A549 (cell line): ENCODE measurements at regions not wholly inside any gene's neighbourhood (a gene's known extent, or its start where the extent isn't known, plus 50 kb on each side); places are given as distances from the start of the nearest gene placed in this dataset.

Source experiments
- BHLHE40 ChIP-seq: IDR thresholded peaks from 2 replicates; pipeline ENCODE4 v1.6.1; 2012; ENCODE audit warnings: low read depth, low read length, inconsistent platforms
- CBX8 ChIP-seq: fragments of 200-600 bp; sonication (generic); IDR thresholded peaks from 2 replicates; pipeline ENCODE4 v1.6.1; 2016
- CHD2 ChIP-seq: fragments of 150-350 bp; IDR thresholded peaks from 2 replicates; pipeline ENCODE4 v1.6.1; 2014; ENCODE audit warnings: low read length; ENCODE audit not compliant: partially characterized antibody
- EP300 ChIP-seq, 2 experiments: fragments of >200 bp; sonication (Bioruptor Twin); formaldehyde crosslinking; IDR thresholded peaks; 2 replicates in 1 of 2; 3 replicates in 1 of 2; pipeline ENCODE4 v1.6.1; 2016 to 2017
- ESRRA ChIP-seq: fragments of 150-350 bp; IDR thresholded peaks from 2 replicates; pipeline ENCODE4 v1.6.1; 2014; ENCODE audit warnings: mild to moderate bottlenecking, low read length, borderline replicate concordance
- HDAC2 ChIP-seq: fragments of 200-600 bp; sonication (generic); IDR thresholded peaks from 2 replicates; pipeline ENCODE4 v1.6.1; 2016
- HOXA7 ChIP-seq: fragments of 250-450 bp; sonication (Bioruptor Pico); IDR thresholded peaks from 2 replicates; pipeline ENCODE4 v1.5.0; 2020; ENCODE audit warnings: mild to moderate bottlenecking, moderate library complexity
- POLR2A ChIP-seq: IDR thresholded peaks from 2 replicates; pipeline ENCODE4 v1.6.1; 2012; ENCODE audit warnings: mild to moderate bottlenecking, low read length
- RAD21 ChIP-seq, 2 experiments: fragments of >200 bp in 1 of 2; sonication (Bioruptor Twin) in 1 of 2; formaldehyde crosslinking in 1 of 2; IDR thresholded peaks in 1 of 2; conservative IDR thresholded peaks in 1 of 2; 2 replicates in 1 of 2; 3 replicates in 1 of 2; pipeline ENCODE4 v1.6.1; 2012 to 2018; ENCODE audit warnings: inconsistent platforms in 1 of 2
- SMC3 ChIP-seq: fragments of >200 bp; sonication (Bioruptor Twin); formaldehyde crosslinking; IDR thresholded peaks from 3 replicates; pipeline ENCODE4 v1.6.1; 2018; ENCODE audit warnings: inconsistent platforms
- TF ChIP-seq, protein P1 (sequence below): fragments of 200-600 bp; sonication (generic); IDR thresholded peaks from 2 replicates; pipeline ENCODE4 v1.6.1; 2016; ENCODE audit warnings: antibody characterized with exemption, mild to moderate bottlenecking, moderate library complexity
- TF ChIP-seq, protein P2 (sequence below): fragments of >200 bp; sonication (Bioruptor Twin); formaldehyde crosslinking; IDR thresholded peaks from 3 replicates; pipeline ENCODE4 v1.5.1; 2016
- TF ChIP-seq, protein P3 (sequence below): fragments of 450-650 bp; IDR thresholded peaks from 2 replicates; pipeline ENCODE4 v1.6.1; 2014; ENCODE audit warnings: antibody characterized with exemption

DNA sequence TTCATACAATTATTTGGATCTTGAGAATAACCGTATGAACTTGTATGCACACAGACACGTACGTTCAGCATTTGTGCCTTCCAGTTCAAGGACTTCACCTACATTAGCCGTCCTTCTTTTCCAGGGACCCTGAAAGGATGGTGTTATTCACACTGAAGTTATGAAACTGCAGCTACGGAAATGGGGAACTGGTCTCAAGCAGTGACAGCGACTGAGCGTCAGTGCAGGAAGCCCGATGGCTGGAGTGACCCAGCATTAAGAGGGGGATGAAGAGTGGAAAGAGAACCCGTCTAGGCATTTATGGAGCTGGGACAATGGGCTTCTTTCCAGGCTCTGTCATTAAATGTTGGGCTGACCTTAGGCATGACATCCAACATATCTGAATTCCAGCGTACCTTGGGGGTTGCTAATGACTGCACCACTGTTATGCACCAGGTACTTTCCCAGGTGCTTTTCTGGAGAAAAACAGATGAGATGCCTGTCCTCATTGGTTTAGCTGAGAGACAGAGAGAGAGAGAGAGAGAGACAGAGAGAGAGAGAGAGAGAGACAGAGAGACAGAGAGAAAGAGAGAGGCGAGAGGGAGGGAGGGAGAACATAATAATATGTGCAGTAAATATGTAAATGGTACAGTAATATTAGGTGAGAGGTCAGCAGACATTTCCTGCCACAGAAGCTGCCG lies 204.7 kb upstream of the EXOC2 start:
- TF ChIP-seq, protein P1, sequence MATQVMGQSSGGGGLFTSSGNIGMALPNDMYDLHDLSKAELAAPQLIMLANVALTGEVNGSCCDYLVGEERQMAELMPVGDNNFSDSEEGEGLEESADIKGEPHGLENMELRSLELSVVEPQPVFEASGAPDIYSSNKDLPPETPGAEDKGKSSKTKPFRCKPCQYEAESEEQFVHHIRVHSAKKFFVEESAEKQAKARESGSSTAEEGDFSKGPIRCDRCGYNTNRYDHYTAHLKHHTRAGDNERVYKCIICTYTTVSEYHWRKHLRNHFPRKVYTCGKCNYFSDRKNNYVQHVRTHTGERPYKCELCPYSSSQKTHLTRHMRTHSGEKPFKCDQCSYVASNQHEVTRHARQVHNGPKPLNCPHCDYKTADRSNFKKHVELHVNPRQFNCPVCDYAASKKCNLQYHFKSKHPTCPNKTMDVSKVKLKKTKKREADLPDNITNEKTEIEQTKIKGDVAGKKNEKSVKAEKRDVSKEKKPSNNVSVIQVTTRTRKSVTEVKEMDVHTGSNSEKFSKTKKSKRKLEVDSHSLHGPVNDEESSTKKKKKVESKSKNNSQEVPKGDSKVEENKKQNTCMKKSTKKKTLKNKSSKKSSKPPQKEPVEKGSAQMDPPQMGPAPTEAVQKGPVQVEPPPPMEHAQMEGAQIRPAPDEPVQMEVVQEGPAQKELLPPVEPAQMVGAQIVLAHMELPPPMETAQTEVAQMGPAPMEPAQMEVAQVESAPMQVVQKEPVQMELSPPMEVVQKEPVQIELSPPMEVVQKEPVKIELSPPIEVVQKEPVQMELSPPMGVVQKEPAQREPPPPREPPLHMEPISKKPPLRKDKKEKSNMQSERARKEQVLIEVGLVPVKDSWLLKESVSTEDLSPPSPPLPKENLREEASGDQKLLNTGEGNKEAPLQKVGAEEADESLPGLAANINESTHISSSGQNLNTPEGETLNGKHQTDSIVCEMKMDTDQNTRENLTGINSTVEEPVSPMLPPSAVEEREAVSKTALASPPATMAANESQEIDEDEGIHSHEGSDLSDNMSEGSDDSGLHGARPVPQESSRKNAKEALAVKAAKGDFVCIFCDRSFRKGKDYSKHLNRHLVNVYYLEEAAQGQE: no peak
- TF ChIP-seq, protein P2, sequence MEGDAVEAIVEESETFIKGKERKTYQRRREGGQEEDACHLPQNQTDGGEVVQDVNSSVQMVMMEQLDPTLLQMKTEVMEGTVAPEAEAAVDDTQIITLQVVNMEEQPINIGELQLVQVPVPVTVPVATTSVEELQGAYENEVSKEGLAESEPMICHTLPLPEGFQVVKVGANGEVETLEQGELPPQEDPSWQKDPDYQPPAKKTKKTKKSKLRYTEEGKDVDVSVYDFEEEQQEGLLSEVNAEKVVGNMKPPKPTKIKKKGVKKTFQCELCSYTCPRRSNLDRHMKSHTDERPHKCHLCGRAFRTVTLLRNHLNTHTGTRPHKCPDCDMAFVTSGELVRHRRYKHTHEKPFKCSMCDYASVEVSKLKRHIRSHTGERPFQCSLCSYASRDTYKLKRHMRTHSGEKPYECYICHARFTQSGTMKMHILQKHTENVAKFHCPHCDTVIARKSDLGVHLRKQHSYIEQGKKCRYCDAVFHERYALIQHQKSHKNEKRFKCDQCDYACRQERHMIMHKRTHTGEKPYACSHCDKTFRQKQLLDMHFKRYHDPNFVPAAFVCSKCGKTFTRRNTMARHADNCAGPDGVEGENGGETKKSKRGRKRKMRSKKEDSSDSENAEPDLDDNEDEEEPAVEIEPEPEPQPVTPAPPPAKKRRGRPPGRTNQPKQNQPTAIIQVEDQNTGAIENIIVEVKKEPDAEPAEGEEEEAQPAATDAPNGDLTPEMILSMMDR: no peak
- TF ChIP-seq POLR2A (no peak), RAD21 (conservative IDR thresholded peaks at IDR 0.05 in 1 of 2, IDR thresholded peaks at IDR 0.05 in 1 of 2) (no peak), ESRRA (no peak), EP300 (IDR thresholded peaks at IDR 0.05) (no peak), CHD2 (no peak), HDAC2 (no peak), SMC3 (no peak), HOXA7 (CRISPR knock-in tag) (no peak), BHLHE40 (no peak), CBX8 (no peak)
- TF ChIP-seq, protein P3, sequence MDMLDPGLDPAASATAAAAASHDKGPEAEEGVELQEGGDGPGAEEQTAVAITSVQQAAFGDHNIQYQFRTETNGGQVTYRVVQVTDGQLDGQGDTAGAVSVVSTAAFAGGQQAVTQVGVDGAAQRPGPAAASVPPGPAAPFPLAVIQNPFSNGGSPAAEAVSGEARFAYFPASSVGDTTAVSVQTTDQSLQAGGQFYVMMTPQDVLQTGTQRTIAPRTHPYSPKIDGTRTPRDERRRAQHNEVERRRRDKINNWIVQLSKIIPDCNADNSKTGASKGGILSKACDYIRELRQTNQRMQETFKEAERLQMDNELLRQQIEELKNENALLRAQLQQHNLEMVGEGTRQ: no peak
